B cell (primary cell): ENCODE measurements at regions not wholly inside any gene's neighbourhood (a gene's known extent, or its start where the extent isn't known, plus 50 kb on each side); places are given as distances from the start of the nearest gene placed in this dataset.
"Not testable (repeated sequence)": the region's sequence is repeated elsewhere in the genome, so short reads cannot be mapped to it uniquely, and the experiment has no call there.

Experiments used
- ATAC-seq: fragments of 200-7000 bp; cut with Tn5 transposase; one replicate; pipeline ENCODE4 v1.10.0; 2021; ENCODE audit warnings: low read depth, mild to moderate bottlenecking, moderate number of reproducible peaks, moderate library complexity
- CTCF ChIA-PET: fragments of 350-600 bp; sonication (Branson Sonifier 250); formaldehyde crosslinking; loops from one replicate; lab custom pipeline; 2021; ENCODE audit warnings: antibody characterized with exemption, inconsistent platforms; lab: Charles Lee
- POLR2A ChIA-PET: fragments of 350-600 bp; sonication (Branson Sonifier 250); formaldehyde crosslinking; loops from one replicate; lab custom pipeline; 2021; ENCODE audit warnings: antibody characterized with exemption; lab: Charles Lee
- DNase-seq: peaks from one replicate; pipeline ENCODE4 v3.0.0; 2013
- H2AFZ ChIP-seq: 2 replicates; pipeline ENCODE4 v1.6.1; 2012; ENCODE audit warnings: mild to moderate bottlenecking, low read depth, low read length; ENCODE audit not compliant: insufficient read depth, poor library complexity, severe bottlenecking
- H3K27ac ChIP-seq, 2 donors: 1 replicate in 1 of 2; 2 replicates in 1 of 2; pipeline ENCODE4 v1.5.1; 2012 to 2013; ENCODE audit warnings: low read length in 2 of 2, mild to moderate bottlenecking in 2 of 2, moderate library complexity in 1 of 2
- H3K27me3 ChIP-seq, 4 experiments: fragments of 200-600 bp in 1 of 4; sonication (generic) in 1 of 4; replicated peaks in 1 of 4; 1 replicate in 2 of 4; 2 replicates in 2 of 4; pipeline versions ENCODE4 v1.6.1 to v1.7.0; 2013 to 2016; ENCODE audit warnings: low read length in 3 of 4, mild to moderate bottlenecking in 2 of 4, mixed read lengths in 1 of 4, moderate library complexity in 1 of 4; ENCODE audit not compliant: insufficient read depth in 4 of 4, control insufficient read depth in 3 of 4; ENCODE audit errors: control extremely low read depth in 1 of 4
- H3K36me3 ChIP-seq, 2 experiments: replicated peaks in 1 of 2; 1 replicate in 1 of 2; 2 replicates in 1 of 2; pipeline versions ENCODE4 v1.6.1 to v1.7.1; 2013; ENCODE audit warnings: low read length in 1 of 2; ENCODE audit not compliant: insufficient read depth in 2 of 2, control insufficient read depth in 1 of 2; ENCODE audit errors: control extremely low read depth in 1 of 2, extremely low read depth in 1 of 2
- H3K4me1 ChIP-seq, 2 donors: fragments of 200-600 bp in 1 of 2; sonication (generic) in 1 of 2; 1 replicate in 1 of 2; 2 replicates in 1 of 2; pipeline versions ENCODE4 v1.5.1 to v1.6.1; 2013 to 2017; ENCODE audit warnings: low read length in 2 of 2; ENCODE audit not compliant: control insufficient read depth in 2 of 2, insufficient read depth in 2 of 2
- H3K4me2 ChIP-seq: replicated peaks from 2 replicates; pipeline ENCODE3; 2012; ENCODE audit warnings: mild to moderate bottlenecking, low read depth, low read length; ENCODE audit not compliant: poor library complexity, severe bottlenecking
- H3K4me3 ChIP-seq, 5 experiments: fragments of 200-600 bp in 1 of 5; sonication (generic) in 1 of 5; 1 replicate in 3 of 5; 2 replicates in 2 of 5; pipeline versions ENCODE4 v1.5.1 to v1.7.0; 2011 to 2016; ENCODE audit warnings: low read length in 4 of 5, mild to moderate bottlenecking in 4 of 5, low read depth in 2 of 5, control low read depth in 1 of 5, moderate library complexity in 1 of 5; ENCODE audit not compliant: insufficient read depth in 1 of 5; ENCODE audit errors: control extremely low read depth in 1 of 5, extremely low read depth in 1 of 5
- H3K79me2 ChIP-seq: fragments of 200-600 bp; sonication (generic); one replicate; pipeline ENCODE4 v1.6.0; 2016; ENCODE audit warnings: low read length; ENCODE audit not compliant: control insufficient read depth, insufficient read depth
- H3K9ac ChIP-seq: fragments of 200-600 bp; sonication (generic); 2 replicates; pipeline ENCODE4 v1.6.1; 2017; ENCODE audit warnings: mild to moderate bottlenecking, low read length, moderate library complexity
- H3K9me3 ChIP-seq, 3 donors: one replicate each; pipeline versions ENCODE4 v1.6.1 to v1.7.1; 2013; ENCODE audit warnings: low read length in 2 of 3; ENCODE audit not compliant: control insufficient read depth in 2 of 3, insufficient read depth in 1 of 3; ENCODE audit errors: control extremely low read depth in 1 of 3
- H4K20me1 ChIP-seq: 2 replicates; pipeline ENCODE4 v1.6.0; 2012; ENCODE audit warnings: mild to moderate bottlenecking, low read length; ENCODE audit not compliant: insufficient read depth, control insufficient read depth, poor library complexity, severe bottlenecking
- H3K27ac Mint-ChIP-seq: one replicate; pipeline ENCODE4 v1.8.0; 2021; ENCODE audit warnings: mixed read lengths
- H3K27me3 Mint-ChIP-seq: one replicate; pipeline ENCODE4 v1.8.0; 2021; ENCODE audit warnings: mixed read lengths
- H3K4me1 Mint-ChIP-seq: one replicate; pipeline ENCODE4 v1.8.0; 2021; ENCODE audit warnings: mixed read lengths
- H3K4me3 Mint-ChIP-seq: one replicate; pipeline ENCODE4 v1.8.0; 2021; ENCODE audit warnings: mixed read lengths
- H3K9me3 Mint-ChIP-seq: one replicate; pipeline ENCODE4 v1.8.0; 2022; ENCODE audit warnings: mixed read lengths; ENCODE audit not compliant: insufficient read depth
- EZH2 ChIP-seq: IDR thresholded peaks from 2 replicates; pipeline ENCODE4 v1.6.1; 2012; ENCODE audit warnings: borderline replicate concordance, low read depth, mild to moderate bottlenecking, moderate library complexity, low read length; ENCODE audit not compliant: insufficient read depth, poor library complexity, severe bottlenecking
- WGBS: methylation state at CpG from one replicate; pipeline ENCODE4 v1.1.5; 2013; ENCODE audit warnings: missing lambda C conversion rate; ENCODE audit not compliant: insufficient coverage; 5-methylcytosine and 5-hydroxymethylcytosine counted together
- intact Hi-C: fragments of 100-400 bp; cut with micrococcal nuclease; formaldehyde crosslinking; loops from one replicate; pipeline ENCODE4 v1.10.0; 2022
- TF ChIP-seq, protein P1 (sequence below): fragments of 200-600 bp; IDR thresholded peaks from one replicate; pipeline ENCODE4 v1.8.0; 2022; ENCODE audit warnings: antibody characterized with exemption, mild to moderate bottlenecking

DNA sequence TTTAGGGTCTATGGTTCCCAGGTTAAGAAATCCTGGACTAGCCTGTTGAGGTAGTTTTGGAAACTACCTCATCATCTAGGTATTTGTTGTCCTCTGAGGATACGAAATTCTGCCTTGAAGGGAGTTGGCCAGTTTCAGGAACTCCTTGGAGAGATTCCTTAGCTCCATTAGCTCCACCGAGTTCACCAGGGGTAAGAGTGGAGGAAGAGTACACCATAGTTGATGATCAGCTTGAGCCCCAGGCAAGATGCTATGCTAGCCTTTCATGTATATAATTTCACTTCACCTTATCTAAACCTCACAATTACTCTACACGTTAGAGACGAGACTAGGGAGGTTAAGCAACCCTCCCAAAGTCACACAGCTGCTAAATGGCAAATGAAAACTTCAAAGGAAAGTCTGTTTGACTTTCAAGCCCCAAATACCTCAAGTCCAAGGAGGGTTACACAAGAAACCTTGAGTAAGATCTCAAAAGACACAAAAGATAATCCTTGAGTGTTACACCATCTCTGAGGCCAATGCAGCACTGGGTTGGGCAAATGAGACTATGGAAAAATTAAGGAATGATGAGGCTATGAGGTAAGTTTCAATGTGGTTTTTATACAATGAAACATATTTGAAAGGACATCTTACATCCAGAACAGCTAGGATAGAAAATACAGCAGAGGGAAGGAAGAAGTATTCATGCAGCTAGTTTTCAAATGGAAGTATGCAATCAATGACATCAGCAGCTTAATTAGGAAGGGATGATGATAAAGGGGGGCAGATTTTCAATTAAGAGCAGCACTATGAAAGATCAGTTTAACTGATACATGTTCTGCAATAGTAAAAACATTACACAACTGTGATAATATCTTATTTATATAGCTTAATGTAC, 97.2 kb upstream of the KRAS start:
- Mint-ChIP-seq H3K27me3 (no peaks in the 10 kb centered on the region), H3K9me3 (peaks cover 5% of the 10 kb centered on the region), H3K27ac (no peak overlapping the region), H3K4me3 (no peak overlapping the region), H3K4me1 (peaks cover 4% of the 10 kb centered on the region)
- ChIA-PET CTCF (interaction anchor here (0.6 to 1.5 kb wide), 3 partner anchors 16 to 154 kb away, joined by 4 to 8 read pairs (median 6); no protein-coding TSS in a partner anchor), POLR2A (no interaction called here)
- intact Hi-C loops = loop anchor here (5.0 kb wide), 1 partner anchor 34 kb away; no protein-coding TSS in a partner anchor
- no peak overlapping the region for H3K4me3 ChIP-seq
- no peaks in the 10 kb centered on the region for H3K79me2 ChIP-seq
- H3K4me1 ChIP-seq = no peaks in the 10 kb centered on the region
- H4K20me1 ChIP-seq = no peaks in the 10 kb centered on the region
- WGBS = 52% methylated on average over 2 of the region's 4 CpGs
- H3K4me2 ChIP-seq = no peak overlapping the region
- peaks cover 0 to 6% (median 1%) of the 10 kb centered on the region in 4 experiments for H3K27me3 ChIP-seq
- H3K9me3 ChIP-seq = peaks cover 0 to 4% (median 0%) of the 10 kb centered on the region in 3 donors
- DNase-seq (no peak), ATAC-seq (no peak)
- no peak overlapping the region for H3K27ac ChIP-seq
- H3K9ac ChIP-seq = no peak overlapping the region
- TF ChIP-seq, protein P1, sequence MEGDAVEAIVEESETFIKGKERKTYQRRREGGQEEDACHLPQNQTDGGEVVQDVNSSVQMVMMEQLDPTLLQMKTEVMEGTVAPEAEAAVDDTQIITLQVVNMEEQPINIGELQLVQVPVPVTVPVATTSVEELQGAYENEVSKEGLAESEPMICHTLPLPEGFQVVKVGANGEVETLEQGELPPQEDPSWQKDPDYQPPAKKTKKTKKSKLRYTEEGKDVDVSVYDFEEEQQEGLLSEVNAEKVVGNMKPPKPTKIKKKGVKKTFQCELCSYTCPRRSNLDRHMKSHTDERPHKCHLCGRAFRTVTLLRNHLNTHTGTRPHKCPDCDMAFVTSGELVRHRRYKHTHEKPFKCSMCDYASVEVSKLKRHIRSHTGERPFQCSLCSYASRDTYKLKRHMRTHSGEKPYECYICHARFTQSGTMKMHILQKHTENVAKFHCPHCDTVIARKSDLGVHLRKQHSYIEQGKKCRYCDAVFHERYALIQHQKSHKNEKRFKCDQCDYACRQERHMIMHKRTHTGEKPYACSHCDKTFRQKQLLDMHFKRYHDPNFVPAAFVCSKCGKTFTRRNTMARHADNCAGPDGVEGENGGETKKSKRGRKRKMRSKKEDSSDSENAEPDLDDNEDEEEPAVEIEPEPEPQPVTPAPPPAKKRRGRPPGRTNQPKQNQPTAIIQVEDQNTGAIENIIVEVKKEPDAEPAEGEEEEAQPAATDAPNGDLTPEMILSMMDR = no peak
- no peak for TF ChIP-seq EZH2
- H2AFZ ChIP-seq = no peak overlapping the region
- no peaks in the 10 kb centered on the region for H3K36me3 ChIP-seq

DNA sequence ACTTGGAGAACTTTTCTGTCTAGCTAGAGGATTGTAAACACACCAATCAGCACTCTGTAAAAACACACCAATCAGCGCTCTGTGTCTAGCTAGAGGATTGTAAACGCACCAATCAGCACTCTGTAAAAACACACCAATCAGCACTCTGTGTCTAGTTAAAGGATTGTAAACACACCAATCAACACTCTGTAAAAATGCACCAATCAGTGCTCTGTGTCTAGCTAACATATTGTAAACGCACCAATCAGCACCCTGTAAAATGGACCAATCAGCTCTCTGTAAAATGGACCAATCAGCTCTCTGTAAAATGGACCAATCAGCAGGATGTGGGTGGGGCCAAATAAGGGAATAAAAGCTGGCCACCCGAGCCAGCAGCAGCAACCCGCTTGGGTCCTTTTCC, 91.1 kb upstream of the KRAS start:
- H3K4me1 ChIP-seq, H4K20me1 ChIP-seq, intact Hi-C loops, H3K9me3 Mint-ChIP-seq, DNase-seq, ATAC-seq, H3K27ac Mint-ChIP-seq, CTCF ChIA-PET, H3K4me2 ChIP-seq, POLR2A ChIA-PET, H3K9ac ChIP-seq, H3K36me3 ChIP-seq, H3K4me1 Mint-ChIP-seq, H3K27me3 ChIP-seq, H3K79me2 ChIP-seq, H2AFZ ChIP-seq, H3K27ac ChIP-seq, H3K4me3 Mint-ChIP-seq, H3K4me3 ChIP-seq, H3K27me3 Mint-ChIP-seq: not testable (repeated sequence)
- H3K9me3 ChIP-seq = peaks cover 0 to 11% (median 0%) of the 10 kb centered on the region in 3 donors
- WGBS = 50% methylated on average over 2 of the region's 5 CpGs
